Transverse colon (tissue), 4 donors: ENCODE measurements at regions not wholly inside any gene's neighbourhood (a gene's known extent, or its start where the extent isn't known, plus 50 kb on each side); places are given as distances from the start of the nearest gene placed in this dataset.

Experiments
- DNase-seq: peaks from one replicate; pipeline ENCODE4 v3.0.0-alpha.2; 2019
- H3K27ac ChIP-seq, 4 donors: fragments of 200-600 bp; sonication (generic); 2 replicates each; pipeline ENCODE4 v1.5.1; 2016 to 2018; ENCODE audit warnings: inconsistent platforms in 4 of 4
- H3K27me3 ChIP-seq: fragments of 200-600 bp; sonication (generic); 2 replicates; pipeline ENCODE4 v1.5.1; 2017; ENCODE audit warnings: inconsistent platforms
- H3K36me3 ChIP-seq, 4 donors: fragments of 200-600 bp; sonication (generic); 2 replicates each; pipeline ENCODE4 v1.5.1; 2017 to 2019; ENCODE audit warnings: inconsistent platforms in 4 of 4
- H3K4me1 ChIP-seq, 4 donors: fragments of 200-600 bp; sonication (generic); 2 replicates each; pipeline ENCODE4 v1.5.1; 2017 to 2020; ENCODE audit warnings: inconsistent platforms in 4 of 4
- H3K4me3 ChIP-seq, 4 donors: fragments of 200-600 bp; sonication (generic); 1 replicate in 1 of 4; 2 replicates in 3 of 4; pipeline versions ENCODE4 v1.5.1 to v1.6.1; 2017 to 2019; ENCODE audit warnings: inconsistent platforms in 4 of 4
- H3K9me3 ChIP-seq, 2 donors: fragments of 200-600 bp; sonication (generic); 2 replicates each; pipeline ENCODE4 v1.5.1; 2017 to 2019; ENCODE audit warnings: inconsistent platforms in 2 of 2
- CTCF ChIP-seq, 5 experiments: fragments of 200-600 bp in 3 of 5; fragments of 450-650 bp in 2 of 5; sonication (generic) in 3 of 5; IDR thresholded peaks; 1 replicate in 2 of 5; 2 replicates in 3 of 5; pipeline ENCODE4 v1.5.1; 2016 to 2017; ENCODE audit warnings: antibody characterized with exemption in 5 of 5, inconsistent platforms in 3 of 5, mild to moderate bottlenecking in 2 of 5, moderate library complexity in 1 of 5
- EP300 ChIP-seq: sonication (generic); formaldehyde crosslinking; IDR thresholded peaks from one replicate; pipeline ENCODE4 v1.6.1; 2017; ENCODE audit warnings: antibody characterized with exemption, low read depth
- POLR2A ChIP-seq: fragments of 450-650 bp; IDR thresholded peaks from one replicate; pipeline ENCODE4 v1.6.1; 2016; ENCODE audit warnings: antibody characterized with exemption, mild to moderate bottlenecking, moderate library complexity
- POLR2AphosphoS5 ChIP-seq, 3 donors: sonication (generic); formaldehyde crosslinking; IDR thresholded peaks; one replicate each; pipeline ENCODE4 v1.6.1; 2016; ENCODE audit warnings: antibody characterized with exemption in 3 of 3
- WGBS, 2 donors: methylation state at CpG; one replicate each; pipeline ENCODE4 v1.1.5; 2018; ENCODE audit warnings: low coverage in 1 of 2; 5-methylcytosine and 5-hydroxymethylcytosine counted together
- in situ Hi-C, 4 donors: fragments of 200-750 bp; cut with MboI; loops; one replicate each; pipeline versions ENCODE4 v1.15.0 to v1.15.1; 2017; ENCODE audit warnings: low sequenced_read_pairs in 3 of 4, low pct_ligation_motif_present in 1 of 4, low pct_unique_long_range_greater_than_20kb in 1 of 4
- intact Hi-C: fragments of 100-400 bp; cut with DNase I; formaldehyde crosslinking; loops from one replicate; pipeline ENCODE4 v1.15.1; 2023; ENCODE audit warnings: low total_unique reads

DNA sequence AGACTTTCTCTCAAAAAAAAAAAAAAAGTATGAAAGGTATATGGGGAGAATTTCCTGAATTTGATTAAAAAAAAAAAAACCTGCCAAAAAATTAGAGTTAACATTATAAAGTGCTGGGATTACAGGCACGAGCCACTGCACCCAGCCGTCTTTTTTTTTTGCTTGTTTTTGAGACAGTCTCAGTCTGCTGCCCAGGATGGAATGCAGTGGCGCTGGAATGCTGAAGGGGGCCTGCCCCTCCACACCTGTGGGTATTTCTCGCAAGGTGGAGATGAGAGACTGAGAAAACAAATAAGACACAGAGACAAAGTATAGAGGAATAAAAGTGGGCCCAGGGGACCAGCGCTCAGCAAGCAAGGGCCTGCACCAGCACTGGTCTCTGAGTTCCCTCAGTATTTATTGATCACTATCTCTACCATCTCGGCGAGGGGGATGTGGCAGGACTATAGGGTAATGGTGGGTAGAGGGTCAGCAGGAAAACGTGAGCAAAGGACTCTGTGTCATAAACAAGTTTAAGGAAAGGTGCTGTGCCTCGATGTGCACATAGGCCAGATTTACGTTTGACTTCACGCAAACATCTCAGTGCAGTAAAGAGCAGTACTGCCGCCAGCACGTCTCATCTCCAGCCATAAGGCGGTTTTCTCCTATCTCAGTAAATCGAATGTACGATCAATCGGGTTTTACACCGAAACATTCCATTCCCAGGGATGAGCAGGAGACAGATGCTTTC is 117.2 kb downstream of the GOSR1 start:
- intact Hi-C loops (no loop called here), in situ Hi-C loops (no loop called here)
- Histone ChIP-seq H3K9me3 (no peaks in the 10 kb centered on the region), H3K27ac (no peak overlapping the region), H3K36me3 (no peaks in the 10 kb centered on the region), H3K27me3 (no peaks in the 10 kb centered on the region), H3K4me3 (no peak overlapping the region), H3K4me1 (peaks cover 0 to 4% (median 2%) of the 10 kb centered on the region in 4 donors)
- TF ChIP-seq CTCF (IDR thresholded peaks at IDR 0.05) (no peak), EP300 (no peak), POLR2AphosphoS5 (IDR thresholded peaks at IDR 0.05) (no peak), POLR2A (no peak)
- DNase-seq, result no peak
- WGBS, 2 donors, result 88 to 92% methylated on average over 3 to 18 of the region's 18 CpGs

GRCh38 chr17:30590081-30590733 is 113.0 kb downstream of the GOSR1 start:
- Histone ChIP-seq H3K4me3 (no peak overlapping the region), H3K4me1 (no peaks in the 10 kb centered on the region), H3K9me3 (no peaks in the 10 kb centered on the region), H3K27me3 (no peaks in the 10 kb centered on the region), H3K27ac (no peak overlapping the region), H3K36me3 (no peaks in the 10 kb centered on the region)
- DNase-seq, result no peak
- in situ Hi-C loops (no loop called here), intact Hi-C loops (no loop called here)
- WGBS, 2 donors, result 87 to 91% methylated on average over 3 of the region's 3 CpGs
- TF ChIP-seq CTCF (IDR thresholded peaks at IDR 0.05) (no peak), EP300 (no peak), POLR2AphosphoS5 (IDR thresholded peaks at IDR 0.05) (no peak), POLR2A (no peak)

- Histone ChIP-seq H3K27me3 (no peaks in the 10 kb centered on the region), H3K9me3 (no peaks in the 10 kb centered on the region), H3K36me3 (no peaks in the 10 kb centered on the region), H3K4me1 (no peaks in the 10 kb centered on the region), H3K4me3 (no peak overlapping the region), H3K27ac (no peak overlapping the region)
- intact Hi-C loops (no loop called here), in situ Hi-C loops (no loop called here)
- DNase-seq, result no peak
- 96 to 100% methylated on average over 1 of the region's 1 CpG for WGBS, 2 donors
- TF ChIP-seq EP300, result no peak
Measured at GRCh38 chr17:30589431-30589830, 112.2 kb downstream of the GOSR1 start.

DNA sequence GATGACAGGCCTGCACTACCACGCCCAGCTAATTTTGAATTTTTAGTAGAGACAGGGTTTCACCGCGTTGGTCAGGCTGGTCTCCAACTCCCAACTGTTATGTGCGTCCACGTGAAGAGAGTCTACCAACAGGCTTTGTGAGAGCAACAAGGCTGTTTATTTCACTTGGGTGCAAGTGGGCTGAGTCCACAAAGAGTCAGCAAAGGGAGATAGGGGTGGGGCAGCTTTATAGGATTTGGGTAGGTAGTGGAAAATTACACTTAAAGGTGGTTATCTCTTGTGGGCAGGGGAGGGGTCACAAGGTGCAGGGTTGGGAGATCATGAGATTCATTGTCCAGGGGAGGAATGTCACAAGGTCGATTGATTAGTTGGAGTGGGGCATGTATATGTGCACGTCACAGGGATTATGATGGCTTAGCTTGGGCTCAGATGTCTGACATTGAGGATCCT is 111.6 kb downstream of the GOSR1 start:
- intact Hi-C loops, result no loop called here

More for the DNA sequence above, 111.6 kb downstream of the GOSR1 start:
- WGBS, 2 donors, result 85 to 88% methylated on average over 2 to 7 of the region's 7 CpGs
- in situ Hi-C loops, result no loop called here
- Histone ChIP-seq H3K4me3 (no peak overlapping the region), H3K9me3 (no peaks in the 10 kb centered on the region), H3K27ac (no peak overlapping the region), H3K4me1 (no peaks in the 10 kb centered on the region), H3K27me3 (no peaks in the 10 kb centered on the region), H3K36me3 (no peaks in the 10 kb centered on the region)
- TF ChIP-seq CTCF (IDR thresholded peaks at IDR 0.05) (no peak), EP300 (no peak), POLR2AphosphoS5 (IDR thresholded peaks at IDR 0.05) (no peak), POLR2A (no peak)
- DNase-seq, result no peak
